ENCODE measurements at regions not wholly inside any gene's neighbourhood (a gene's known extent, or its start where the extent isn't known, plus 50 kb on each side); places are given as distances from the start of the nearest gene placed in this dataset.
"Not testable (repeated sequence)": the region's sequence is repeated elsewhere in the genome, so short reads cannot be mapped to it uniquely, and the experiment has no call there.

GRCh38 chr4:169894767-169895166 lies 131.4 kb downstream of the MFAP3L start:
- not testable (repeated sequence) for DNase-seq (ENCODE audit: low spot score)

GRCh38 chr4:169885893-169886292 lies 128.1 kb upstream of the HPF1 start:
- no peak for DNase-seq (ENCODE audit: low spot score)

GRCh38 chr4:169881769-169882168 lies 124.0 kb upstream of the HPF1 start:
- DNase-seq (ENCODE audit: low spot score) = no peak

GRCh38 chr4:169870507-169870906 lies 112.8 kb upstream of the HPF1 start:
- no peak for DNase-seq (ENCODE audit: low spot score)

GRCh38 chr4:169869490-169869889 lies 111.7 kb upstream of the HPF1 start:
- DNase-seq (ENCODE audit: low spot score) = no peak

GRCh38 chr4:169861593-169861992 lies 103.8 kb upstream of the HPF1 start:
- DNase-seq (ENCODE audit: low spot score) = no peak

DNA sequence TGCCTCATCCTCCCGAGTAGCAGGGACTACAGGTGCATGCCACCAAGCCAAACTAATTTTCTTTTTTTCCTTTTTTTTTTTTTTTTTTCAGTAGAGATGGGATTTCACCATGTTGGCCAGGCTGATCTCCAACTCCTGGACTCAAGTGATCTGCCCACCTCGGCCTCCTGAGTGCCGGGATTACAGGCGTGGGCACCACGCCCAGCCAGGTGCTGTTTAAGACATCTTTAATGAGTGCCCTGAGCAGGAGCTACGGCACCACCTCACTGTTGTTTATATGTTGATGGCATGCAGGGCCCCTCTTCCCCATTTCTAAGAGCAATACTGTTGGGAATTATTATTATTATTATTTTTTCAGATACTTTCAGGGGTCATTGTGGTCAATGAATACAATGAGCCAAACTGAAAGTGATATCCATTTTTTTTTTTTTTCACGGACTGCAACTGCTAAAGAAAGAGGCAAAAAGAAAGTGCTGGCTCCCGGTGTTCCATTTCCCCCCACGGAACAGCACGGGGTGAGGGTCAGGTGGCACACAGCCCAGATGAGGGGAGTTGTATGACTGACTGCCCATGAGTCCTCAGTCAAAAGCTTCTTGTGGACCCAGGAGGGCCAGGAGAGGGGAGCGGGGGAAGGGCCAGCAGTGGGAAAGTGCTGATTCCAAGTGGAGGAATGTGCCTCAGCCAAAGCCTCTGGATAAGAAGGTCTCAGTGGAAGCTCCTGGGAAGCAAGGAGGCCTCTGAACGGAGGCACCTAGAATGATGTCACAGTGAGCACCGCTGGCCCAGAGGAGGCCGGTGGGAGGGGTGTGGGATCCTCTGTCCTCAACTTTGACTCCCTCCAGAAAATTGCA lies 101.8 kb upstream of the HPF1 start:
- DNase-seq (ENCODE audit: low spot score) = no peak

DNA sequence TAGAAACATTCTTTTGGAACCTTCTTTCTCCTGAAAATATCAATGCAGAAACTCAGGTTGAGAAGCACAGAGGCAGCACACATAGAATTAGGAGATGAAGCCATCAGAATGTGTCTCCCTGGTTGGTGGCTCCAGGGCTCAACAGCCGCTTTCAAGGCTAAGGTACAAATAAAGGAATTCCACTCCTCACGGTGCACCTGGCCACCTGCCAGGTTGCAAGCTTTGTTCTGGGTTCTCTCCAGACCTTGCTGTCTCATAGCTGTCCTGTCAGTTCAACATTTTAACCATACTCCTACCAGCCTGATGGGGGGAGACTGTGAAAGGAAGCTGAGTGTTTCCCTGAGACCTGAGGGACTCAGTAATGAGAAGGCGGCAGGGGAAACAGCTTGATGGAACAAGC lies 96.3 kb upstream of the HPF1 start:
- no peak for DNase-seq (ENCODE audit: low spot score)

DNA sequence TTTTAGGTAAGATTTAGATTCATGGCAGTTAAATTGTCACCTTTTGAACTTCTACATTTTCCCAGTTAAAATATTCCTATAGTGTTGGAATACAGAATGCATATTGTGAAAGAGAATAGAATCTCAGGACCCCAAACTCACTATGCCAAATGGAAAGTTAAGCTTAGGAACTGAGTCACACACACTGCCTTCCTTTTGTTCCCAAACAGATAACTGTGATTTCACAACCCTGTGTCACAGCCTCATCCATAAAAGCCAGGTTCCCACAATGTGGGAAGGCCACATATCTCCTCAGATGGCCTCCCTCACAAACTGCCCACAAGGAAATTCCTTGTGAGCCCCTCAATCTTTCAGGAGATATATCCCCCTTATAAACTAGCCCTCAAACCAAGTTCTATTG lies 94.7 kb upstream of the HPF1 start:
- DNase-seq (ENCODE audit: low spot score) = no peak

DNA sequence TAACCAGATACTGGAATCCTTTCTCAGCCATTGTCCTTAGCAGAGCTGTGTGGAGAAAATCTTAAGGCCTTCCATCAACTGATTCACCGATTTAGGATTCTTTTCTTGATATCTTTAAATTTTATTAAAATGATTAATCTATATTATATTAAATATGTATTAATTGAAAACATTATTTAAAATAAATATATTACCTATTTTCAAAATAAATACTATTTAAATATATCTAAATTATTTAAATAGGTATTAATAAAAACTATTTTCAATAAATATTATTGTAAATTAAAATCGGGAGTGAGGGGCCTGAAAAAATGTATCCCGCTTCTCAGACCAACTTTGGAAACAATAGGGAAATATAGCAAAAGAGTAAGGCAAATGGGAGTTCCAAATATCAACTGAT lies 94.0 kb upstream of the HPF1 start:
- no peak for DNase-seq (ENCODE audit: low spot score)

DNA sequence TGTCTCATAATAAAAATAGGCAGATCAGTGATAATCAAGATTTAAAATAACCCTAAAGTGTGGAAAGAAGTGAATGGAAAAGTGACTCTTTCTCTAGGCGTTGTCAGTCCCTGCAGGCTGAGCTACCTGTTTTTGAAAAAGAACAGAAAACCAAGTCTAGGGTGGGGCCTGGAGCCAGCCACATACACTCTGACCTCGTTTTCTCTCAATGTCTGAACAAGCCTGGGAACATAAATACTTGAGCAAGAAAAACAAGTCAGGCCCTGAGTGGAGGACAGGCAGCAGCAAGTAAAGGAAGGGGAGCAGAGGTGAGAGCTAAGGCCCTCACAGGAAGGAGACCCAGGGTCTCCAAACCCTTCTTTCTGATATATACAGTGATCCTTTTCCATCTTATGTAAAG lies 91.7 kb upstream of the HPF1 start:
- DNase-seq (ENCODE audit: low spot score) = no peak

DNA sequence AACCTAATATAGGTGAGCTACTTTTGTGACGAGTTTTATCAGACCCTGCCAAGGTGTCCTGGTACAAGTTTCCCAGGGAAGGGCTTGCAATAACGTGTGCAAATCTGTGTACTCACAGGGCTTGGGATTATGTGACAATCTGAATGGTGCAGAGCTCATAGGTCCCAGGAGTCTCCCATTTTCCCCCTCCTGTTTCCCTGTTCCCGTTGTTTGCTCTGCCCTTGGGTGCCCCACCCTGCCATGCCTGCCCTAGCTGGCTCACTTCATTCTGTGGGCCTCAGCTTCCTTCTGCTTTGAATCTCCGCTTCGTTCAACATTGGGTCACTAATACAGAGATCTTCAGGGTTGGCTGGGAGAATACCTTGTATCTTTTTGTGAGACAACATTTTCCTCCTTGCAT lies 90.3 kb upstream of the HPF1 start:
- no peak for DNase-seq (ENCODE audit: low spot score)

GRCh38 chr4:169847171-169847570 lies 89.4 kb upstream of the HPF1 start:
- no peak for DNase-seq (ENCODE audit: low spot score)

- DNase-seq (ENCODE audit: low spot score) = no peak
Observed at GRCh38 chr4:169846396-169846795, 88.7 kb upstream of the HPF1 start.

DNA sequence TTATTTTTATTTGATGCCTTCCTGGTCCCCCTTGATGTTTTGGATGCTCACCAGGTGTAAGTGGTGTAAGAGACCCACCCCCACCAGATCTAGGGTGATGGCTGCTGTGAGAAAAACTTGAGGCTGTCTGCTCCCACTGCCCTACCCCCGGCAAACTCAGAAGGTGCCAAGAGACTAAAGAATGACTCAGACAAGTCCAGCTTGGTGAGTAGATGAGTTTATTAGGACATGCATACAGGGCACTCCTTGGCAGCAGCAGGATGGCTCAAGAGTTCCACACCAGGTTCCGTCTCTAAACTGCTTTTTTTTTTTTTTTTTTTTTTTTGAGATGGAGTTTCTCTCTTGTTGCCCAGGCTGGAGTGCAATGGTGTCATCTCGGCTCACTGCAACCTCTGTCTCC lies 84.0 kb upstream of the HPF1 start:
- DNase-seq (ENCODE audit: low spot score) = no peak

DNA sequence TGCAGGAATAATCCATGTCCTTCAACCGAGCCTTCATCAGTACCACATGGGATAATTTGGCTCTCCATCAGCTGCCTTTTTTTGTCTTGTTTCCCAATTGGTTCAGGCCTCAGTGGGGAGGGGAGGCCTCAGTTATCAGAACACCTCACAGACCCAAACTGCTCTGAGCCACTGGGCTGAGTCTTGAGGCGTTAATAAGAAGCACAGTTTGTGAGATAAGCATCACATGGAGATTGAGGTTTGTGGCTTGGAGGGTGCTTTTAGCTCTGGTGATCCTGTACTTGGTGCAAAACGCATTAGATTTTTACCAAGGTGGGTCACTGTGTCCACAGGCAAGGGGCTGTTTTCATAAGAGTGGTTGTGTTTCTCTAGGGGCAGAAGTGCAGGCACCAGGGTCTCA lies 82.8 kb upstream of the HPF1 start:
- no peak for DNase-seq (ENCODE audit: low spot score)

DNA sequence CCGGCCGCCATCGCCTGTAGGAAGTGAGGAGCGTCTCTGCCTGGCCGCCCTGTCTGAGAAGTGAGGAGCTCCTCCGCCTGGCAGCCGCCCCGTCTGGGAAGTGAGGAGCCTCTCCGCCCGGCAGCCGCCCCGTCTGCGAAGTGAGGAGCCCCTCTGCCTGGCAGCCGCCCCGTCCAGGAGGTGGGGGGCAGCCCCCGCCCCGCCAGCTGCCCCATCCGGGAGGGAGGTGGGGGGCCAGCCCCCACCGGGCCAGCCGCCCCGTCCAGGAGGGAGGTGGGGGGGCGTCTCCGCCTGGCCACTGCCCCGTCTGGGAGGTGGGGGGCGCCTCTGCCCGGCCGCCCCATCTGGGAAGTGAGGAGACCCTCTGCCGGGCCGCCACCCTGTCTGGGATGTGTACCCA lies 70.6 kb upstream of the HPF1 start:
- DNase-seq (ENCODE audit: low spot score) = not testable (repeated sequence)

- no peak for DNase-seq (ENCODE audit: low spot score)
Observed at GRCh38 chr4:169826634-169827187, 69.0 kb upstream of the HPF1 start.

DNA sequence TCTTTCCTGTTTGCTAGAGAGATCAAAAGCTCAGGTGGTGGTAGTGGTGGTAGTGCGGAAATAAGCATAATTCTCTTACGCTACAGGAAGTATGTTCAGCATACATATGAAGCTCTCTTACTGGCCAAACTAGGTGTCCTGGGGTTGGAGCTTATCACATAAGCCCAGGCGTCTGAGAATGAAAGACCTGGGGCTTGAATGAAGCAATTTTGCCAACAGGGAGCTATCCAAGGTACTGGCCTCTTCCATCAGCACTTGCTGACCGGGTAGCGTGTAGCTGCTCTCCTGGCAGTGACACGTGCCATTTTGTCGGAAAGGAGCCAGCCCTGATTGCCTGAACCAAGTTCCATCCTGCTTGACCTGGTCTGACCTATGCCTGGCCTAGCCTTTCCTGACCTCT lies 65.9 kb upstream of the HPF1 start:
- peak; percentile 62 for DNase-seq (ENCODE audit: low spot score)

DNA sequence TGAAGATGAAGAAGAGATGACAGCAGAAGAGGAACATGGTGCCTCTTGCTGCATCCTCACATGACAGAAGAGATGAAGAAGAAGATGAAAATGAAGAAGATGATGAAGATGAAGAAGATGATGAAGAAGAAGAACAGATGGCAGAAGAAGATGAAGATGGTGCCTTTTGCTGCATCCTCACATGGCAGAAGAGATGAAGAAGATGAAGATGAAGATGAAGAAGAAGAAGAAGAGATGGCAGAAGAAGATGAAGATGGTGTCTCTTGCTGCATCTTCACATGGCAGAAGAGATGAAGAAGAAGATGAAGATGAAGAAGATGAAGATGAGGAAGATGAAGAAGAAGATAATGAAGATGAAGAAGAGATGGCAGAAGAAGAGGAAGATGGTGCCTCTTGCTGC lies 63.7 kb upstream of the HPF1 start:
- DNase-seq (ENCODE audit: low spot score) = no peak

DNA sequence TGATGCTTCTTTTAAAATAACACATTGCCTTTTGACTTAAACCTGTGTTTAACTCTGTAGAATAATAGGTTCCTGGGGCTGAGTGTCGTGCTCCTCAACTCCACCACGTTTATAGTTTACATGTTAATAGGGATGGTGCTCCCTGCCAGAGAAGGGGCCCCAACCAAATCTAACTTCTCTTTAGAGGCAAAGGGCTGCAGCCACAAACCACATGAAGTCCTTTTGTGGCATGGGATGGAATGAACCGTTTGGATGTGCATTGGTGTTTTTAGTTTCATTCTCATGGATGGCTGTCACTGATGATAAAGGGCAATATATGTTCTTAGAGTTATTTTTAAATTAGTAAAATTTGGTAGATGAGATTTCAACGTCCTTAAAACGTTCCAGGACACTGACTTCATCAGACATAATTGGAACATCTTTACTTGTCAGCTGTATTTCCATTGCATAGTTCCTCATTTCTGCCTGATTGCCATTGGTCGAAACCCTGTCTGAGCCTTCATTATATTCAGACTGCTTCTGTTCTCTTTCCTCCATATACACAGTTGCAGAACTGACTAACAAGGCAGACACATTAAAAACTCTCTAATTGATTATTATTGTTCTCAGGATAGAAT lies 60.4 kb upstream of the HPF1 start:
- DNase-seq (ENCODE audit: low spot score) = no peak

DNA sequence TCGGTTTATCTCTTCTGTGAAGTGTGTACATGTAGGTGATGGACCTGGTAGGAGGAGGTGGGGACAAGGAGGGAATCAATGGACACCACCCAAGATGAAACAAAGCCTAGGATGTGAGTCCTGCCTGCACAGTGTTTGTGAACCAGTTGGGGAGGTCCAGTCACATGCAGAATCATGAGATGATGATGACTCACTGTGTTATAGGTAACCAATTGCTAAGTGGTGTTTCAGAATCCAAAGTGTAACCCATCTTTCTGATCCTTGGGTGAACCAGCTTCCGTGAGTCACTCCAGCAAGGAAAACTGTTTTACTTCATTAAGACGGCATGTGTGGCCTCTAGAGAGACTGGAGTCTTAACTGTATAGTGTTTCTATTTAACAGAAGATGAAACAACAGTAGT lies 57.9 kb upstream of the HPF1 start:
- no peak for DNase-seq (ENCODE audit: low spot score)

- no peak for DNase-seq (ENCODE audit: low spot score)
Observed at GRCh38 chr4:169811476-169811875, 53.7 kb upstream of the HPF1 start.

Data from AG08395 (cell line).